OCI-LY3 (cell line): ENCODE measurements at regions not wholly inside any gene's neighbourhood (a gene's known extent, or its start where the extent isn't known, plus 50 kb on each side); places are given as distances from the start of the nearest gene placed in this dataset.

Experiments
- H2AFZ ChIP-seq: fragments of 200-600, 300-600 bp; shearing (Covaris generic); 2 replicates; pipeline ENCODE4 v1.6.0; 2014; ENCODE audit warnings: antibody characterized with exemption, low read depth, low read length
- H3K27ac ChIP-seq: fragments of 200-600, 300-600 bp; sonication (generic); 2 replicates; pipeline ENCODE4 v1.5.1; 2014; ENCODE audit warnings: mild to moderate bottlenecking, low read length, moderate library complexity, mixed read lengths
- H3K27me3 ChIP-seq: fragments of 200-600, 300-600 bp; sonication (generic); 2 replicates; pipeline ENCODE4 v1.6.1; 2014; ENCODE audit warnings: low read depth, low read length, mixed read lengths
- H3K36me3 ChIP-seq: fragments of 200-600, 300-600 bp; sonication (generic); replicated peaks from 2 replicates; pipeline ENCODE3; 2014; ENCODE audit warnings: low read depth, low read length, mixed read lengths
- H3K4me1 ChIP-seq: fragments of 300-600, 200-600 bp; sonication (generic); 2 replicates; pipeline ENCODE4 v1.6.1; 2014; ENCODE audit warnings: low read length, mixed read lengths
- H3K4me2 ChIP-seq: fragments of 200-600, 300-600 bp; sonication (generic); 2 replicates; pipeline ENCODE4 v1.6.1; 2014; ENCODE audit warnings: low read length, mixed read lengths
- H3K4me3 ChIP-seq: fragments of 300-600, 200-600 bp; sonication (generic); 2 replicates; pipeline ENCODE4 v1.5.1; 2014; ENCODE audit warnings: antibody characterized with exemption, mild to moderate bottlenecking, low read length, moderate library complexity
- H3K79me2 ChIP-seq: fragments of 300-600, 200-600 bp; shearing (Covaris generic); 2 replicates; pipeline ENCODE4 v1.6.1; 2014; ENCODE audit warnings: mild to moderate bottlenecking, low read length, mixed read lengths
- H3K9ac ChIP-seq: fragments of 300-600, 200-600 bp; shearing (Covaris generic); 2 replicates; pipeline ENCODE4 v1.6.0; 2014; ENCODE audit warnings: mild to moderate bottlenecking, low read length, moderate library complexity
- H3K9me3 ChIP-seq: fragments of 200-600, 300-600 bp; shearing (Covaris generic); 2 replicates; pipeline ENCODE4 v1.6.1; 2014; ENCODE audit warnings: low read length, mixed read lengths; ENCODE audit not compliant: insufficient read depth
- H4K20me1 ChIP-seq: fragments of 200-600, 300-600 bp; sonication (generic); 2 replicates; pipeline ENCODE4 v1.6.1; 2016; ENCODE audit warnings: low read length, mixed read lengths; ENCODE audit not compliant: insufficient read depth
- EZH2phosphoT487 ChIP-seq: fragments of 200-600 bp; shearing (Covaris generic); IDR thresholded peaks from 2 replicates; pipeline ENCODE4 v1.6.1; 2018; ENCODE audit warnings: antibody characterized with exemption, mixed run types, low read depth
- TF ChIP-seq, protein P1 (sequence below): fragments of 200-600, 300-600 bp; sonication (generic); IDR thresholded peaks from 2 replicates; pipeline ENCODE4 v1.5.1; 2014; ENCODE audit warnings: antibody characterized with exemption, low read length, low read depth

DNA sequence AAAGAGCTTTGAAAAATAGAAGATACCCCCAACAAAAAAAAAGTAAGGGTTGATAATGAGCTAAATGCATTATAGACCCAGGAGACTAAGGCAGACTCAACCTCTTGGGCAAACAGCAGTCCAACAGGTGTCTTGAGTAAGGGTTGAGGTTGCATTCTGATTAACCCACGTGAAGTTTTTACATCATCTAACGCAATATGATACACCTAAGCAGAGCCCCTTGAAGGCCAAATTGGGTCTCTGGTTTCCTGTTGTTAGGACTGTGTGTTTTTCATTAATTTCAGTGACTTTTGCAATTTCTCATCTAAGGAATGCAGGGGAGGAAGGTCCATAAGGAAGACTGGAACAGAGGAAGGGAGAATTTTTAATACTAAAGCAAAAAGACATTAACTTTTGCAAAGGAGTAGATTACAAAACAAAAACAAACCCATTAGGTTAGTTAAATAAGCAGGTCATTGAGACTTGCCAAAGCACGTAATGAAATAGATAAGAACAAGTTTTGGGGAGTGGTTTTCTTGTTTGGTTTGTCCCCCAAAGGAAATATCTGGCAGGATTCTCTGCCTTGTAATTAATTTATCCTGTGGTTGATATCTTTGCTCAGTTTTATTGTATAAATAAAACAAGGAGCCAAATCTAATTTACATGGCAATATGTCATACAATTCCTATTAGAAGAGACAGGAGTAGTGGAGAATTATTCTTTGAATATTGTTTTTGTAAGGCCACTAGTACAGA is 244.3 kb downstream of the ETAA1 start:
- Histone ChIP-seq H3K4me2 (no peak overlapping the region), H3K4me3 (no peak overlapping the region), H3K27ac (no peak overlapping the region), H3K9ac (no peak overlapping the region), H3K79me2 (no peaks in the 10 kb centered on the region), H3K36me3 (no peaks in the 10 kb centered on the region), H3K4me1 (no peaks in the 10 kb centered on the region), H3K9me3 (no peaks in the 10 kb centered on the region), H3K27me3 (no peaks in the 10 kb centered on the region; the same call in 1 of the 2 replicates), H4K20me1 (no peaks in the 10 kb centered on the region), H2AFZ (no peak overlapping the region)
- TF ChIP-seq EZH2phosphoT487, result no peak
- TF ChIP-seq, protein P1, sequence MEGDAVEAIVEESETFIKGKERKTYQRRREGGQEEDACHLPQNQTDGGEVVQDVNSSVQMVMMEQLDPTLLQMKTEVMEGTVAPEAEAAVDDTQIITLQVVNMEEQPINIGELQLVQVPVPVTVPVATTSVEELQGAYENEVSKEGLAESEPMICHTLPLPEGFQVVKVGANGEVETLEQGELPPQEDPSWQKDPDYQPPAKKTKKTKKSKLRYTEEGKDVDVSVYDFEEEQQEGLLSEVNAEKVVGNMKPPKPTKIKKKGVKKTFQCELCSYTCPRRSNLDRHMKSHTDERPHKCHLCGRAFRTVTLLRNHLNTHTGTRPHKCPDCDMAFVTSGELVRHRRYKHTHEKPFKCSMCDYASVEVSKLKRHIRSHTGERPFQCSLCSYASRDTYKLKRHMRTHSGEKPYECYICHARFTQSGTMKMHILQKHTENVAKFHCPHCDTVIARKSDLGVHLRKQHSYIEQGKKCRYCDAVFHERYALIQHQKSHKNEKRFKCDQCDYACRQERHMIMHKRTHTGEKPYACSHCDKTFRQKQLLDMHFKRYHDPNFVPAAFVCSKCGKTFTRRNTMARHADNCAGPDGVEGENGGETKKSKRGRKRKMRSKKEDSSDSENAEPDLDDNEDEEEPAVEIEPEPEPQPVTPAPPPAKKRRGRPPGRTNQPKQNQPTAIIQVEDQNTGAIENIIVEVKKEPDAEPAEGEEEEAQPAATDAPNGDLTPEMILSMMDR, result no peak

DNA sequence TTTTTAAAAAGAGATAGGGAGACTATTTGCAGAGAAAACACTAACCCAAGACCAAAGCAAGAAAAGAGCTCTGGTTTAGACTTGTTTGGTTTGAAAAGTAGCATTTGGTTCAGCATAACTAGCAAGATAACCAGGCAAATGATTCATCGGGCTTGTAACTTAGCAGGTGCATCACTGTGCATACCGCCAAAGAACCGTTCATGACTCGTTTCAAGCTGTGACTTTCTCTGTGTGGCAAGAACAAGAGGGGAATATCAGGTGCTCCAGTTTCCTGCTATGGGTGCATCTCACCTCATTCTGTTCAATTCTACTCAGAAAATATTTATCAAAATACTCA is 244.9 kb downstream of the ETAA1 start:
- Histone ChIP-seq H3K27ac (no peak overlapping the region), H3K36me3 (no peaks in the 10 kb centered on the region), H3K4me1 (no peaks in the 10 kb centered on the region), H2AFZ (no peak overlapping the region), H3K4me3 (no peak overlapping the region), H3K9me3 (no peaks in the 10 kb centered on the region), H3K4me2 (no peak overlapping the region), H3K27me3 (no peaks in the 10 kb centered on the region; the same call in 1 of the 2 replicates), H3K9ac (no peak overlapping the region), H4K20me1 (no peaks in the 10 kb centered on the region), H3K79me2 (no peaks in the 10 kb centered on the region)
- no peak for TF ChIP-seq EZH2phosphoT487
- TF ChIP-seq, protein P1, result no peak

DNA sequence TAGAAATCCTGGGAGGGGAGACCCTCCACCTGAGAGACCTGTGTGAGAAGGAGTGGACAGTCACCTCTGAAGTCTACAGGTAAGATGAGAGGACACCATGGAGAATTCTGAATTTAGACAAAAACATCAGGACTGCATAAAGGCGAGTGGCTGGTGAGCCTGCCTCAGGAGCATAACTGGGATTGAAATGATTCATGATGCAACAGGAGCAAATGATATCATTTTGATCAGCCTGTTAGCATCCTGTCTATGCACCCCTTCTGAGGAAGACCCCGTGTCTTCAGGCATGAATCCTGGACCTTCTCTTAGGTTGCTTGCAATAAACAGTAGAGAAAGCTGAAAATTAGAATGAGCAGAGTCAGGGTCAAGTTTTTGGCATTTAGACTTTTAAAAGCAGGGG is 245.8 kb downstream of the ETAA1 start:
- no peaks in the 10 kb centered on the region for H3K9me3 ChIP-seq
- no peaks in the 10 kb centered on the region for H3K79me2 ChIP-seq
- no peak overlapping the region for H2AFZ ChIP-seq
- no peaks in the 10 kb centered on the region for H4K20me1 ChIP-seq
- H3K36me3 ChIP-seq, result no peaks in the 10 kb centered on the region
- no peak overlapping the region for H3K4me2 ChIP-seq
- TF ChIP-seq EZH2phosphoT487, result no peak
- TF ChIP-seq, protein P1, result no peak
- no peaks in the 10 kb centered on the region; the same call in 1 of the 2 replicates for H3K27me3 ChIP-seq
- no peak overlapping the region for H3K4me3 ChIP-seq
- no peak overlapping the region for H3K9ac ChIP-seq
- no peaks in the 10 kb centered on the region for H3K4me1 ChIP-seq
- no peak overlapping the region for H3K27ac ChIP-seq

DNA sequence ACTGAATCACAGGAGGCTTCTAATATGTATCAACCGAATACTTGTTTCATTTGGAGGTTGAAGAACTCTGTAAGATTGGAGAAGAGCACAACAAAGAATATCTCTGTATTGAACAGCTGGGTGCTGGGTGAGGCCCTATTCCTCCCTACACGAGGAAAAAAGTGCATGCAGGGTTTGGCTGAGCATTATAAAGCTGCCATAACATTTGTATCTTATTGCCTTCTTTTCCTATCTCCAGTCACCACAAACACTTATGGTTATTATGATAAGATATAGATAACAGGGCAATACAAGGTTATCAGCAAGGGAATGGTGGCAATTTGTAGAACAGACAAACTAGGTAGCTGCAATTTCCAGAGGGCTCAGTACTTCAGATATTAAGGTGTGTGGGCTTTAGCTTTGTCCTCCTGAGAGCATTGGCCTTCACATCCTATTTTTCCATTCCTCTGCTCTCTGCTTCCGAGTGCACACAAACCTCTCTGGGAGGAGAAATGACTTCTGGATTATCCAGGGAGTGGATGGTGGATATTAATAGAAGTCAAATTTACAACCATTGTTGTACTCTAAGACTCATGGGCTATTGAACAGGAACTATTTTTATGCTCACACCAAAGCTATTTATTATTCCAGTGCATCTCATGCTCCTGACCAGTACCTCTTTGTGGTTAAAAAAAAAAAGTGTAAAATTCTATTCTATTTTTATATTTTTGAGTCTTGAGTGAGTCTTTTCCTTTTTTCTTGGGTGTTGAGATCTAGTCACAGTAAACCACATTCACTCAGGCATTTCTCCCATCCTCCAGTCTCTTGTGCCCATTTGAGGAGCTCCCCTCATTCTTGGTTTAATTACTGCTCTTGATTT is 248.4 kb downstream of the ETAA1 start:
- Histone ChIP-seq H2AFZ (no peak overlapping the region), H4K20me1 (no peaks in the 10 kb centered on the region), H3K9me3 (no peaks in the 10 kb centered on the region), H3K79me2 (no peaks in the 10 kb centered on the region), H3K36me3 (no peaks in the 10 kb centered on the region), H3K27me3 (0 out of 2 replicates have a peak, but pooled peaks cover 3% of the 10 kb centered on the region), H3K4me1 (no peaks in the 10 kb centered on the region), H3K27ac (no peak overlapping the region), H3K4me3 (no peak overlapping the region), H3K4me2 (no peak overlapping the region), H3K9ac (no peak overlapping the region)
- TF ChIP-seq, protein P1, result no peak
- TF ChIP-seq EZH2phosphoT487, result no peak
